Activated CD4-positive, alpha-beta T cell treated with anti-CD3 and anti-CD28 coated beads, Interleukin-2, Interleukin-6, amounts not matched to agents 100 ng/mL and 50 ng/mL, durations not matched to agents 16 hours and 8 hours (primary cell): ENCODE measurements at regions not wholly inside any gene's neighbourhood (a gene's known extent, or its start where the extent isn't known, plus 50 kb on each side); places are given as distances from the start of the nearest gene placed in this dataset.

Experiments used
- DNase-seq: peaks from one replicate; pipeline ENCODE4 v3.0.0-alpha.2; 2020

DNA sequence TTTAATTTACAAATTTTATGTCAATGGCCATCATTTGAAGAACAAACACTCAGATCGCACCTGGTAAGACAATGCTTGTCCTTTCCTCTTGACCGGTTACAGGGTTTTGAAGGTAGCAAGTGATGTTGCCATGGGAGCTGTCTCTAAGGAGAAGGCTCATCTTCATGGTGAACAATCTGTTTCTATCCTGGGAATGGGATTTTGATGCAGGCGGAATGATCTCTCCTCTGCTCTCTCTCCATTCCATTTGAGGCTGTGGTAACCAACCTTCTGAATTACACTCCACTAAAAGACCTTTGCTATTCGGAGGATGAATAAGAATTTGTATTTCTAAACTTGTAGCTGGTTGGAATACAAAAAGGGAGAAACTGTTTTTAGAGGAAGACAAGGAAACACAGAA lies 57.9 kb upstream of the SLC5A9 start:
- no peak for DNase-seq

DNA sequence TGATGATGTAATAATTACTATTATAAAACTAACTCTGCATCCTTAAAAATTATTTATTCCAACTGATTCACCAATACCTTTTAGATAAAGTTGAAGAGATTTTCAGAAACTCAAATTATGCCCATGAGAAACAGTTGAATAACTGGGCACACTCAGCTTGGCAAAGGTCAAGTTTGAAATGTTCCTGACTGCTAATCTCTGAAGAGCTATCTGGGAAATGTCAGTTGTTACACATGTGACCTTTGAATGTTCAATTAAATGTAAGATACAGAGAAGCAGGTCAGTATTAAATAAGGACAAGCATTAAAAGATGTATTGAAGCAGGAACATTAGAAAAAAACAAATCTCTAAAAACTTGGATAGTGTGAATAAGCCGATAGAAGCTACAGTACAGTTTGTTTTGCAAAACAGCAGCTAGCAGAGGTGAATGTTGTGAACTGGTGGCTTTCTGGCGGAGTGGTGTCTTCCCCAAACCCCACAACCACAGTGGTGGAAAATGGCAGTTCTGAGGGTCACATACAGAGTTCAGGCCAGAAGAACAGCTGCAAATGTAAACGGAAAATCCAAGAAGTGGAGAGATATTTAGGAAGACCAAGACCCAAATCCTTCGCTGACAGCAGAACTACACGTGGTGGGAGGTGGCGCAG lies 61.9 kb upstream of the SLC5A9 start:
- DNase-seq, result no peak

DNA sequence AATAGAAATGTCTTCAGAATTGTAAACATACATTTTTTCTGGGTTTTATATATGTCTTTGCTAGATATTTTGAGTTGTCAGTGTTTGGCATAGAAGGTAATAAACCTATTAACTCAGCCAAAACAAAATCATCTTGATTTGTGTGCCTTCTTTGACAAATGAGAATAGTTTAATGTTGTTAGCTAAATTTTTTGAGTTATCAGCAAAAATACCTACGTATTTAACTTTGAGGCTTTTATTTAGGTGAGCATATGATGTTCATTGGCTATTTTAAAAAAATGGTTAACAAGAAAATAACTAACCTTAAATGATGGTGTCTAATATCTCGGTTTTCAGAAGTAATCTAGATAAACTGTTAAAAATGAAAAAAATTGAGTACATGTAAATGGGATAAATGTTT lies 83.2 kb upstream of the SLC5A9 start:
- DNase-seq, result no peak

DNA sequence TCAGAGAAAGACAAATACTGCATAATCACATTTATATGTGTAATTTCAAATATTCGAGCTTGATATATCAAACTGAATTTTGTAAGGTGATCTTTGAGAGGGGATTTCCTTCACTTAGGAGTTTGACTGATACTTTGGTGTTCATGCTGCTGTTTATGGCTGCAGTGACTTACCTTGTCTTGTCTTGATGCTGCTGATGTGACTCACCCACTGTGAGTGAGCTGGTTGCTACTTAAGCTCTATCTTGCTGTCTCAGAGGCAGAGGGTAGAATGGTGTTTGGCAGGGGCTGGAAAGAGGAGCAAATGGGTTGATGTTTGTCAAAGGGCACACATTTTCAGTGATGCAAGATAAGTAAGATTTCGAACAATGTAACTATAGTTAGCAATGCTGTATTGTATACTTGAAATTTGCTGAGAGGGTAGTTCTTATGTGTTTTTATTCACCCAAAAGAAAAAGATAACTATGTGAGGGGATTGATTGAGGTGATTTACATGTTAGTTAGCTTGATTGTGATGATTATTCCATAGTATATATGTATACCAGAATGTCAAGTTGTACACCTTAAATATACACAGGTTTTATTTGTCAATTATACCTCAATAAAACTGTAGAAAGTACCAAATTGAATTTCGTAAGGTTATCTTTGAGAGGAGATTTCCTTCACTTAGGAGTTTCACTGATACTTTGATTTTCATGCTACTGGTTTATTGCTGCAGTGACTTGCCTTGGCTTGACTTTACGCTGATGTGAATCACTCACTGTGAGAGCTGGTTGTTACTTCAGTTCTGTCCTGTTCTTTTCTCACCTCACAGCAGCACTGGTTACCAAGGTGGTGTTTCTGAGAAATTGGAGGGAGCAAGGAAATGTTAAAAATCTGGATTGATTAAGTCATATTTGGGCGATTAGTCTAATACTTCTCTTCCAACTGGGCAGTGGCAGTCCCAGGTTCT lies 94.5 kb upstream of the SLC5A9 start:
- no peak for DNase-seq

DNA sequence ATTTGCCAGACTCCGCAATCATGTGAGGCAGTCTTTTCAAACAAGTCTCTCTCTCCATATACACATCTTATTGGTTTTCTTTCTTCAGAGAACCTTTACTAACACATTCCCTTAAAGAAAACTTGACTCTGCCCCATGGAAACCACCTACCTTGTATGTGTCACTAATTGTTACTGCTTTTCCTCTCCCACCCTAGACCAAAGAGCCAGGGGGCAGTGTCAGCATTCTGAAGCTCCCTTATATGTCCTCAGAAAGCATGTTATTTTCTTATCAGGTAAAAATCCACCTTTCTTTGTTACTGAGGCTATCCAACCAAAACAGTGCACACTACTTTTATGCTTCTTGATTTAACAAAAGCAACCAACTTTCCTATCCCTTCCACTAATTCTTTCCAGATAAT lies 98.9 kb upstream of the SLC5A9 start:
- no peak for DNase-seq

DNA sequence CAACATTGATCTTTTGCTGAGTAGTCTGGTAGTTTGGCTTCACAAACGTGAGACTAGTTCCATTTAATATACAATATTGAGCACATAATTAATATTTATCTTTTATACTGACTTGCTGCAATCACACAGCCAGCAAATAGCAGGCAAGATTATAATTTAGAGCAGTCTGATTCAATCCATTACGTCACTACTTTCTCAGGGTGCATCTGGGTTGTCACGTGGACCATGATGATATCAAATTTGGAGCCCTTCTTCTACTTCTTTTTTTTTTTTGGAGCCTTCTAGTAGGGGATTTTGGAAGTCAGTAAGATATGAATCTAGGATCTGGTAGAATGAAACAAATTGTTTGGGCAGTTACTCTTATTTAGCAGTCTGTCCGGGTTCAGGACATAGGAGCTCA lies 100.6 kb upstream of the SLC5A9 start:
- DNase-seq, result no peak

DNA sequence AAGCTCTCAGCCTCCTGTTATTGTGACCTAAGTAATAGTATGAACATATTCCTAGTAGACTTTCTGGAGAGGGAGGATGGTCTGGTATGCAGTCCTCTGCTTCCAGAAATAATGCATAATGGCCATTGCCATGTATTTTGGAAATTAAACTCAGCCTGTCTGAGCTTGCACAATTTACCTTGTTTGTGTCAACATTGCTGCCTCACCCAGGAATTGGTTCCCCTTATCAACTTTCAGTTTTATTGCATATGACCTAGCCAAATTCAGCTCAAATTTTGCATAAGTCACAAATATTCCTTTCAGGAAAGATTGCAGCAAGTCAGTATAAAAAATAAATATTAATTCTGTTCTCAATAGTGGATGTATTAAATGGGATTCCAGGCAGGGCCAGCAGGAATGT lies 101.9 kb upstream of the SLC5A9 start:
- DNase-seq, result no peak

DNA sequence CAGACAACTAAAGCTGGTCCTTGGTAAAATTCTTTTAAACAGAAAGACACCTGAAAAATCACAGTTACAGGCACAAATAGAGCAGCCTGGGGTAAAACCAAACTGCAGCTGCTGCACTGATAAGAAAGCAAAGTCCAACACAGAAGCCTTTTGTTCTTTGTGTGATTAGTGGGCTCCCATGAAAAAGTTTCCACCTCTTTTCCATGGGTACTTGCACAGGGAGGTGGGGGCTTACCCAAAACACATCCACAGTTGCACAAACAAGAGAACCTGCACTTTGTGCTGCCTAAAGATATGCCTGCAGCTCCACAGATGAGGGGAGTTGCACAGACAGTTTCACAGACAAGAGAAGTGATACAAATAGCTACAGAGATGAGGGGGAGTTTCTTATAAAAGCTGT lies 106.7 kb upstream of the SLC5A9 start:
- no peak for DNase-seq

DNA sequence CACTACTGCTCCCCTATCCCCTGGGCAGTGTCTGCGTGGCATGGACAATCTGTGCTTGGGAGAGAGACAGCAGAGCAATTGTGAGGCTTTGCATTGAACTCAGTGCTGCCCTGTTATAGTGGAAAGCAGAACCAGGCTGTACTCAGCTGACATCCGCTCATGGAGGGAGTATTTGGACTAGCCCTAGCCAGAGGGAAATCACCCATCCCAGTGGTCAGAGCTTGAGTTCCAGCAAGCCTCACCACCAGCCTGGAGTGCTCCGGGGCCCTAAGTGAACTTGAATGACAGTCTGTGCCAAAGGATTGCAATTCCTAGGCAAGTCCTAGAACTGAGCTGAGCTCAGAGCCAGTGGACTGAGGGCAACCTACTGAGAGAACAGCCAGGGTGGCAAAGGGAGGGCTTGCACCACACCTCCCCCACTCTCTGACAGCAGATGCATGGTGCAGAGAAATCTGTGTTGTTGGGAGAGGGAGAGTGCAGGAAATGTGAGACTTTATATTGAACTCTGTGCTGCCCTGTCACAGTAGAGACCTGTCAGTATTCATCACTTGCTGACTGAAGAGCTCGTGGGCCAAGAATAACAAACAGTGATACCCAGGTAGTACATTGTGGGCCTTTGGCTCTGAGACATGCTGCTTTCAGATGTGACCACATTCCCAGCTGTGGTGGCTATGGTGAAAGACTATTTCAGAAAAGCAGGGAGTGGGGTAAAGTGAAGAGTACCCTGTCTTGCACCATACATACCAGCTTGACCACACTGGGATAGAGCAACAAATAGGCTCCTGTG lies 107.7 kb upstream of the SLC5A9 start:
- DNase-seq, result no peak

DNA sequence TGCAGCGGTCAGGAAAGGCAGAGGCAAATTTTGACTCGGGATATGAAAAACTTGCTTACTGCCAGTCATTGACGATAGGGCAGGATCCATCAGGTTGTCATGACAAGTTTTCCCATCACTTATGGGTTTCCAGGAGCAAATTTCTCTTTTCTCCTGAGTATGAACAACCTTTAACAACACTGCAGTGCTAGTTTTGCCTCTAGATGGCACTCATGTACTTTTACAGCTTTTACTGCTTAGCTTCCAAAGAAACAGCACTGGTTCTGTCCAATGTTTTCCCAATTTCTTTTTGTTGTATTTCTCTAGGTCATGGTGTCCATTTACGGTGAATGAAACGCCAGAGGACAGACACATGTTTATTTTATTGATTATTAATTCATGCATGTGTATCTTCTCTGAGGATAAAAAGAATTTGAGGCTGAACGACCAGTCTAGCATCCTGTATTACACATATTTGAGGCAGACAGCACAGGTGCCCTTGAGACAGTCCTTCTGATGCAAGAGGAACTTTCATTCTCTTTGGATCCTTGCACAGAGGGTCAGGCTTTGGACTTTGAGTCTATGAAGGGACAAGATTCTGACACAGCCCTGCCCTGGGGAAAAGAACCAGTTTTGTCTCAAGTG lies 112.3 kb upstream of the TRABD2B start:
- peak; percentile 25 for DNase-seq

DNA sequence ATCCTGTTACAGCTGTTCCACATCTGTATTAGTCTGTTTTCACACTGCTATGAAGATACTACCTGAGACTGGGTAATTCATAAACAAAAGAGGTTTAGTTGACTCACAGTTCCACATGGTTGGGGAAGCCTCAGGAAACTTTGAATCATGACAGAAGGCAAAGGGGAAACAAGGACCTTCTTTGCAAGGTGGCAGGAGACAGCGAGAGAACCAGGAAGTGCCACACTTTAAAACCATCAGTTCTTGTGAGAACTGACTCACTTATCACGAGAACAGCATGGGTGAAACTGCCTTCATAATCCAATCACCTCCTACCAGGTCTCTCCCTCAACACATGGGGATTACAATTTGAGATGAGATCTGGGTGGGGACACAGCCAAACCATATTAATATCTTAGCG lies 110.3 kb upstream of the TRABD2B start:
- peak; percentile 6 for DNase-seq

DNA sequence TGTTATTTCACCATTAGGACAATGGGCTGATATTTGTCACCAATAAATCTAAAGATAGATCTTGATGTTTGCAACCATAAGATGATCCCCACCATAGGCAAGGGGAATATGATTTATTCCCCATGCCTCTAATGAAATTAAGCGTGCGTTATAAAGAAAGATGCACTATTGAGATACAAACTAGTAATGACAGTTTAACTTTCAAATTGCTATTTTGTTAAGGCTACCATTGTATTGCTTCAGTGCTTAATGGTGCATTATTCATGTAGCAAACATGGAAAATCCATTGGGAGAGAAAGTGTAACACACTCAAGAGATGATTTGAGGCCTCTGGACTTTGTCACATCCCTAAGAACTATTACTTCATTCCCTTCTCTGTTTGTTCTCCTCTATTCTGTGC lies 108.9 kb upstream of the TRABD2B start:
- DNase-seq, result no peak

DNA sequence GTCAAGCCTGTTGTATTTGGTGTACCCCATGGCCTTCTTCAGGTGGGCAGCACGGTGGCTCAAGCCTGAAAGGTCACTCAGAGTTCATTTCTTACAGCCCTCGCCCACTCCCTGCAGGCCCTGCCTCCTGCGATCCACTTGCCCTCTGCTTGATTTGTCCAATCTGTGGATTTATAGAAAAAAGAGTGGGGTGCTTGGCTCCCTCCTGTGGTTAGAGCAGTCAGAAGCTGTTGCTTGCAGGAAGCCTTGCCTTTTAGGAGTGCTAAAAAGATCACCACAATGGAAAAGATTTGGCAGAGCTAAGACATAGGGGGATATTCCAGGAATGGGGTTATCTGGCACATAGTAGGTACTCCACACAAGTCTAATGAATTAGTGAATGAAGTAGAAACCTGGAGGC lies 108.0 kb upstream of the TRABD2B start:
- DNase-seq, result no peak

DNA sequence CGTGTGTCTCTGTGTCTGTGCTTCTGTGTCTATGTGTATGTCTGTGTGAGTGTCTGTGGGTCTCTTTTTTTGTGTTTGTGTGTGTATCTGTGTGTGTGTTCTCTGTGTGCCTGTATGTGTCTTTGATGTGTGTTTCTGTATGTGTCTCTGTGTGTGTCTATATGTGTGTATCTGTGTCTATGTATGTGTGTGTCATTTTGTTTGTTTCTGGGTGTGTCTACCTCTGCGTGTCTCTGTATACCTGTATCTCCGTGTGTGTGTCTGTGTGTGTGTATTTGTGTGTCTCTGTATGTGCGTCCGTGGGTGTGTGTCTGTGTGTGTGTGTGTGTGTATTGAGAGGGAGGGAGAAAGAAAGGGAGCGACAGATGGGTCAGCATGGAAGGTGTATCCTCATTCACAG lies 106.3 kb upstream of the TRABD2B start:
- no peak for DNase-seq

DNA sequence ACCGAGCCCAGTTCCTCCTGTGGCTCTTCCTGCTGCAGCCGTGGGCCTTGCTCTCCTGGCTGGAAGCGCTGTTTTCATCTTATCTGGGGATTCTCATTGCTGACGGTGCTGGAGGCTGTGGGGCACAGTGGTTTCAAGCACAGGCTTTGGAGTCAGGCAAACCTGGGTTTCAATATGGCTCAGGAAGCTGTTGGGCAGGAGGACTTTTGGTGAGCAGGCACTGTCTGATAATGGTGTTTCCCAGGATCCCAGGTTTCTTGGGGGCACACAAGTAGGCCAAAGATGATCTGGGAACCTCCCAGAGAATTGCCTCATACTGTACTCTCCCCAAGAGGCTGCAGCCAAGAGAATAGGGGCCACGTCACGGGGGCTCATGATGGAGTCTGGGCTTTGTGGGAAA lies 105.6 kb upstream of the TRABD2B start:
- no peak for DNase-seq

DNA sequence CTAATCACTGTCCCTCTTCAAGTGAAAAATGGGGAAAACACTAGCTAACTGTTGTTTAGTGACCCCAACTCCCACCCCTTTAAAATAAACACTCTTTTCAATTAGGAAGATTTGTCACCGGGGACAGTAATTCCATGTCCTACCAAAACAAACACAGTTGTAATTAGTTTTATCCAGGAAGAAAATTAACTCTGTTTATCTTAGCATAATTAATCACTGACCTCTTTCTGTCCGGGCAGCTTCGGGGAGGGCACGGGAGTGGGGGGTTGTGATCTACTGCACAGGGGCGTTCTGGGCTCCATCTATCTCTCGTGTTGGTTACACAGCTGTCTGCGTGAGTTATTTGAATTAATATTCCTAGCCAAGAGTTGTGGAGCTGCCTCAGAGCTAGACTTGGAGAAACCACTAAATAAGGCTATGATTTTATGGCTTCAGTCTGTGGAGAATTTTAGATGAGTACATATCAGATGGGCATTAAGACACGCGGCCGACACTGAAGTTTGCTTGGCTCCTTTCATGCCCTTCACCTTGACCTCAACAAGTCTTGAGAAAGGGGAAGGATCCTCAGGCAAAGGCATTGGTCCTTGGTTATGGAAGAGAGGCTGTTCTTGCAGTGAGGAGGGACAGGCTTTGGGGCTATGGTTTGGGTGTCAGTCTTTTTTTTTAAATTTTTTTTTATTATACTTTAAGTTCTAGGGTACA lies 102.0 kb upstream of the TRABD2B start:
- no peak for DNase-seq

DNA sequence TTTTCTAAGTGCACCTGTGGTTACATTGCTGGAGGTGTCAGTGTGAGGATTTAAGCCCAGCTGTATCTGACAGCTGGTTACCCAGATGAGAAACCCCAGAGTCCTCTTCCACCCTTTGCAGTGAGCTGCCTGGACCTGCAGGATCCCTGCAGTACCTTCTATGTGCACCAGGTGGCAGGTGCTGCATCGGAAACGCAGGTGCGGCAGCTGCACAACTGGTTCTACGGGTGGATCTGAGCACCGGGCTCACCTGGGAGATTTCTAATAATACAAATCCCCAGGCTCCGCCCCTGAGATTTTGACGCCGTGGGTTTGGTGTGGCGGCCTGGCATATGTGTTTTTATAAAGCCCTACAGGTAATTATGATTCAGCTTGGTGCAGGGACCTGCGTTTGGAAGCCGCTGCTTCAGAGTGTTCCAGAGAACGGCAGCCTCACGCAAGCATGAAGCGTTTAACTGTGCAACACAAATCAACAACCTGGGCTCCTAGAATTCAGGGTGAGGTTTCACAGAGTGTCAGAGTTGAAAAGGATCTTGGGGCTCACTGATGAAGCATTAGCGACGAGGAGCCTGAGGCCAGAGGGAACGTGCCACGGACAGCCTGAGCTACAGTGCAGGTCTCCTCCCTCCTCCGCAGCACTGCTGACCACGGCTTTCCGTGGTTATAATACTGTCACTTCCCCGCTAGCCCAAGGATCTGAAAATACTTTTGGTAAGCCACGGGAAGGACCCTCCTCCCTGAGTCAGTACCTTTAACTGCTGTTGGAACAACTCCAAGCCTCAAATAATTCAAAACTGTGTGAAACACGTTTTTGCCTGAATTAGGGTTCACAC lies 96.7 kb upstream of the TRABD2B start:
- DNase-seq, result peak; percentile 76

DNA sequence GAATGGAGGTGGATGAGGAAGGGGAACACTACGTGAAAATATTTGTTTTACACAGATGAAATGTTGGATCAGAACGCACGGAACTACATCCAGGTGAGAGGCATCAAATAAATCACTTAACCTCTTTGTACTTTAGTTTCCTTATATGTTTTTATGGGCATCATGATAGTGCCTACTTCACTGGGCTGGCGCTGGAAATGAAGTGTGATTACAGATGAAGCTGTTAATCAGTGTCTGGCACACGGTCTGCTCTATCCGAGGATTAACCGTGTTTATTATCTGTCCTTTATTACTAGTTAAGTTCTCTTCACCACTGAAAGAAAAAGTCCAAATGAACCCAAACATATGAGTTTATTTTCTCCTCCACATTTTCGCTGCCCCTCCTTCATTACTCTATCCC lies 96.0 kb upstream of the TRABD2B start:
- no peak for DNase-seq

DNA sequence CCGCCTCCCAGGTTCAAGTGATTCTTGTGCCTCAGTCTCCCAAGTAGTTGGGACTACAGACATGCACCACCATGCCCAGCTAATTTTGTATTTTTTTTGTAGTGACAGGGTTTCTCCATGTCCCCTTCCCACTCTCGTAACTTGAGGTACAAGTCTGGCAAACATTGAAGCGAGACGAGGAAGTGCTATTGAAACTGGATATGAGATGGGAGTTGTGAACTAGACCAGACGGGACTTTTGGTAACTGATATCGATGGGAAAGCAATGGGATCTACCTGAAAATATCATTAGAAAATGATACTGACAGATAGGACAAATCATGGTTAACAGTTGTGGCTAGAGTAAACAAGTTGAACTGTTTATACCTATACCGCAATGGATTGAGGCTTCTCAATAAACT lies 95.2 kb upstream of the TRABD2B start:
- no peak for DNase-seq

DNA sequence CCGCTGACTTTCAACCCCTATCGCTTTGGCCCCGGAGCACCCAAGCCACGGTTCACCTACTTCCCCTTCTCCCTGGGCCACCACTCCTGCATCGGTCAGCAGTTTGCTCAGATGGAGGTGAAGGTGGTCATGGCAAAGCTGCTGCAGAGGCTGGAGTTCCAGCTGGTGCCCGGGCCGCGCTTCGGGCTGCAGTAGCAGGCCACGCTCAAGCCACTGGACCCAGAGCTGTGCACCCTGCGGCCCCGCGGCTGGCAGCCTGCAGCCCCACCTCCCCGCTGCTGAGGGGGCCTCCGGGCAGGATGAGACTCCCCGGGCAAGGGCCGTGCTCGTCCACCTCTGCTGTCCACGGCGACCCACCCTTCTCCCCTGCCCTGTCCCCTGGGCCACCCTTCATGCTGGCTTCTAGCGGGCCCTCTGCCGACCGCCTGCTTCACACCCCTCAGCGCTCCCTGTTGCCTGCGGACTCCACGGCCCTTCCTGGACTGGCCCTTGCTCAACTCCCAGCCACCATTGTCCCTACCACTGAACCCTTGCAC lies 92.2 kb upstream of the TRABD2B start:
- no peak for DNase-seq

DNA sequence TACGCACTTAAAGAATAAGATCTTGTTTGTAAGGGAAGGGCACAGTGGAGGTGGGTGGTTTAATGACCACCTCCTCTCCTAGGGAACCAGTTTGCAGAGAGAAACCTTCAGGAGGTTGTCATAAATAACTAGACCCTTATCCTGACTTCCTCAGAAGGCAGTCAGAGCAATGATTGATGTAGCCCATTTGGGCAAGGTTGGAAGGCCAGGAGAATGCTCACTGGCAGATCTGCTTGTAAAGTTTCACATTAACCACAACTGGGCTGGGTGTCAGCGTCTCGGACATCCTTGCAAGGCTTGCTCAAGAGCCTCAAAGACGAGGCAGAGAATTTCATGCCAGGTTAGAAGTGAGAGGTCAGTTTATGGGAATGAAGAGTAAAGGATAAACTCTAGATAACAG lies 87.6 kb upstream of the TRABD2B start:
- no peak for DNase-seq
